Frontal cortex (tissue), 3 donors: ENCODE measurements at regions not wholly inside any gene's neighbourhood (a gene's known extent, or its start where the extent isn't known, plus 50 kb on each side); places are given as distances from the start of the nearest gene placed in this dataset.
"Not testable (repeated sequence)": the region's sequence is repeated elsewhere in the genome, so short reads cannot be mapped to it uniquely, and the experiment has no call there.

ENCODE experiments used
- DNase-seq, 2 donors: peaks; one replicate each; pipeline ENCODE4 v3.0.0; 2012; ENCODE audit warnings: low spot score in 2 of 2
- FAIRE-seq: peaks from 2 replicates; lab custom pipeline; 2012; peaks lifted over from hg19 to GRCh38; lab: Jason Lieb, UNC
- donor health status: control.
- donor health status: control.
- donor health status: control.

GRCh38 chr2:18282026-18282425, 278.4 kb downstream of the RDH14 start:
- no peak for DNase-seq
- FAIRE-seq, result no peak

- FAIRE-seq (no peak), DNase-seq (no peak)
These were observed 283.8 kb downstream of the RDH14 start for GRCh38 chr2:18276583-18277075.

- FAIRE-seq (no peak), DNase-seq (no peak)
These were observed 287.2 kb downstream of the RDH14 start for GRCh38 chr2:18273205-18273604.

DNA sequence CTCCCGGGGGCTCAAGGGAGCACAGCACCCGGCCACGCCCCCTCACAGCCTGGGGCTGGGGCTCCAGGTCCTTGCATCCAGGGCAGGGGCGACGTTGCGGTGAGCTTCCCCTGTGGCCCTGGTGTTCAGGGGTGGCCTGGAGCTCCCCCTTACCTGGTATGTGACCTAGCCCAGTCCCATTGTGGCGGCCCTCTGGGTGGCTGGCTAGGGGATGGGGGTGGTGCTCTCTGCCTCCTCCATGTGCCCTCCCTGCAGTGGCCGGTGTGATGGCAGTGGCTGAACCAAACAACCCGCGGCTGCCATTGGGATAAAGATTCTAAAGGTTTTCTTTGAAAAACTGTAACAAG, 288.3 kb downstream of the RDH14 start:
- FAIRE-seq (no peak), DNase-seq (no peak)

GRCh38 chr2:18271370-18272147, 288.9 kb downstream of the RDH14 start:
- no peak for FAIRE-seq
- no peak for DNase-seq

GRCh38 chr2:18268400-18268799, 292.1 kb downstream of the RDH14 start:
- no peak for FAIRE-seq
- no peak for DNase-seq

DNA sequence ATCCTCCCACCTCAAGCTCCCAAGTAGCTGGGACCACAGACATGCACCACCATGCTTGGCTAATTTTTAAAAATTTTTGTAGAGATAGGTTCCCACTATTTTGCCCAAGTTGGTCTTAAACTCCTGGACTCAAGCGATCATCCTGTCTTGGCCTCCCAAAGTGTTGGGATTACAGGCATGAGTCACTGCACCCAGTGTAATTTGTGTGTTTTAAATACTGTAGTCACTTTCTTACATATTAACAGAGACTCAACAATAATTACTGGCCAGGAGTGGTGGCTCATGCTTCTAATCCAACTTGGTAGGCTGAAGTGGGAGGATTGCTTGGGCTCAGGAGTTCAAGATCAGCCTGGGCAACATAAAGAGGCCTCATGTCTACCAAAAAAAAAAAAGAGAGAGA, 293.0 kb downstream of the RDH14 start:
- DNase-seq, result no peak
- FAIRE-seq, result no peak

DNA sequence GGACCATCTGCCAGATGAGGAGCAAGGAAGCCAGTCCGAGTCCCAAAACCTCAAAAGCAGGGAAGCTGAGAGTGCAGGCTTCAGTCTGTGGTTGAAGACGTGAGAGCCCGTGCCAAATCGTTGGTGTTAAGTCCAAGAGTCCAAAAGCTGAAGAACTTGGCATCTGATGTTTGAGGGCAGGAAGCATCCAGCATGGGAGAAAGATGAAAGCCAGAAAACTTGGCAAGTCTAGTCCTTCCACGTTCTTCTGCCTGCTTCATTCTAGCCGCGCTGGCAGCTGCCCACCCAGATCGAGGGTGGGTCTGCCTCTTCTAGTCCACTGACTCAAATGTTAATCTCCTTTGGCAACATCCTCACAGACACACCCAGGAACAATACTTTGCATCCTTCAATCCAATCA, 293.8 kb downstream of the RDH14 start:
- not testable (repeated sequence) for FAIRE-seq, DNase-seq

- FAIRE-seq (no peak), DNase-seq (no peak)
These were observed 294.6 kb downstream of the RDH14 start for GRCh38 chr2:18265614-18266586.

DNA sequence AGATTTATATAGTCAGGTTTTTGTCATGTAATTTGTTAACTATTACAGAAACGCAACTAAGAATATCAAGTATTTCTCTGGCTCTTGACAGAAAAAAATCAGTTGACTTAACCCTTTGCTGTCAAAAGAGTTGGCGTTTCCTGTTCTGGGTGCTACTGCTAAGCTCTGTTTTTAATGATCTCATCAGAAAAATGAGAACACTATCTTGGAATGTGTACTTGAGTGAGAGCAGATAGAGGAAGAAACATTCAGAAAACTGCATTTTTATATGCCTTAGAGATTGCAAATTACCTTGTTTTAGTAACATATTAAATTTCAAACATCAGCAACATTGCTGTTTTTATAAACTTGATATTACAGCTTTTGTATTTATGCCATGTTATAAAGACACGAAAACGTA, 297.9 kb downstream of the RDH14 start:
- FAIRE-seq (no peak), DNase-seq (no peak)

DNA sequence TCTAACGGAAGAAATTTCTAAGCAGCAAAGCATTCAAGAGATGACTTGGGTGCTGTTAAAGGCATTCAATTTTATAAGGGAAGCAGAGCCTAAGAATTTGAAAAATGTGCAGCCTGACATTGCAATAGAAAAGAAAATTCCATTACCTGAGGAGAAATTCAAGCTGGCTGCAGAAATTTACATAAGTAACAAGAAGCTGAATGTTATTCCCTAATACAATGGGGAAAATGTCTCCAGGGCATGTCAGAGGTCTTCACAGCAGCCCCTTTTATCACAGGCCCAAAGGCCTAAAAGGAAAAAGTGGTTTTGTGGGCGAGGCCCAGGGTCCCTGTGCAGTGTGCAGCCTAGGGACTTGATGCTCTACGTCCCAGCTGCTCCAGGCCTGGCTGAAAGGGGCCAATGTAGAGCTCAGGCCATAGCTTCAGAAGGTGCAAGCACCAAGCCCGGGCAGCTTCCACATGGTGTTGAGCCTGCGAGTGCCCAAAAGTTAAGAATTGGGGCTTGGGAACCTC, 306.7 kb downstream of the RDH14 start:
- DNase-seq (no peak), FAIRE-seq (no peak)

GRCh38 chr2:18251486-18251885, 309.0 kb downstream of the RDH14 start:
- DNase-seq, result no peak
- FAIRE-seq, result no peak

GRCh38 chr2:18247282-18248110, 313.0 kb downstream of the RDH14 start:
- no peak for FAIRE-seq
- no peak for DNase-seq

DNA sequence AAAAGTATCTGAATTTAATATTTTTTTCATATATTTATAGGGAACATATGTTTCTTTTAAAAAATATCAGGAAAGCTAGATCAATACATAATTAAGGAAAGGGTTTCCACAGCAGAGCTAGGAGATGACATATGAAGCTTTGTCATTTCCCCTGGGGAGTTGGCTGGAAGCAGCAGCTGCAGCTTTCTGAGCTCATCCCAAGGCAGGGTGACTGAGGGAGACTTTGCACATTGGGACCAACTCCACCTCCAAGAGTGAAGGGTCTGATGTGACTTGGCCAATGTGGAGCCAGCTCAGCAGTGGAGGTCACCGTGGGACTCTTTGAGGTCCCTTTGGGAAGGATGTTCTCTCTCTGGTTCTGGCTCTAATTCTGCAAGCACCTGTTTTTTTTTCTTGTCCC, 315.1 kb downstream of the RDH14 start:
- no peak for DNase-seq
- no peak for FAIRE-seq

DNA sequence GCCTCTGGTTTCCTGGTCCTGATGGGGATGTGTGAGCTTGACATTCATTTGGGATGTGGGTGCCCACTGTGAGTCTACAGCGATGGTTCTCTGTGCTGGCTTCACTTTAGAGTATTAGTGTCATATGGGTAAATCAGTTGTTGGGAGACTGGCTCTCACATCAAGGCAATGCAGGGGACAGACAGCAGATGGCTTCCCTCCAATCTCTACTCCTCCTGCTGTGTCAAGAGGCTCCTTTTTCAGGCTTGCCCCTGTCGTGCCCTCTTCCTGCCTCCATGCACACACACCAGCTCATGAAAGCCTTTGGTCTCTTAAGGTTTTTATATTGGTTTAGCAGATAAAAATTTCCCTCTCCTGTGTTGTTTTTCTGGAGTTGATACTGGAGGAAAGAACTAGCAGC, 315.6 kb downstream of the RDH14 start:
- no peak for DNase-seq
- FAIRE-seq, result no peak

GRCh38 chr2:18243816-18244215, 316.6 kb downstream of the RDH14 start:
- DNase-seq, result no peak

DNA sequence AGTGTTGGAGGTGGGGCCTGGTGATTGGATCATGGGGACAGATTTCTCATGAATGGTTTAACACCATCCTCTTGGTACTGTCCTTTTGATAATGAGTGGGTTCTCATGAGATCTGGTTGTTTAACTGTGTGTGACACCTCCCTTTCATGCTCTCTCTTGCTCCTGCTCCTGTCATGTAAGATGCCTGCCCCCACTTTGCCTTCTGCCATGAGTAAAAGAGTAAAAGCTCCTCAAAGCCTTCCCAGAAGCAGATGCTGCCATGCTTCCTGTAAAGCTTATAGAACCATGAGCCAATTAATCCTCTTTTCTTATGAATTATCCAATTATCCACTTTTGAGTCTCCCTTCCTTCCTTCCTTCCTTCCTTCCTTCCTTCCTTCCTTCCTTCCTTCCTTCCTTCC, 317.7 kb downstream of the RDH14 start:
- no peak for DNase-seq
- no peak for FAIRE-seq

More at GRCh38 chr2:18243816-18244215, 316.6 kb downstream of the RDH14 start:
- FAIRE-seq, result no peak

DNA sequence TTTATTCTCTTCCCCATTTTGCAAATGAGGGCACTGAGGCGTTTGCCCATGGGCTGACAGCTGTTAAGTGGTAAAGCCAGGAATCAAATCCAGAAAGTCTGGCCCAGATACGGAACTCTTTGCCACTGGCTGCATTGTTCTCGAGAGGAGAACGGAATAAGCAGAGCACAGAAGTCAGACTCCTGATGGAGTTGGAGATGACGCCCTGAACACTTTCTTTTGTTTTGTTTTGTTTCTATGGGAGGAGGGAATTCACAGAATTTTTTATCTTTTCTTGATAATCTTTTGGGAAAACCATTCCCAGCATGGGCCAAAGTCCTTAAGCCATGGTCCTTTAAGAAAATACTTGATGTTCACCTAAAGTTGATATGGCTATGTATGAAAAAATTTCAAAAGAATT, 322.2 kb downstream of the RDH14 start:
- DNase-seq (no peak), FAIRE-seq (no peak)

GRCh38 chr2:18237298-18237697, 323.2 kb downstream of the RDH14 start:
- FAIRE-seq (no peak), DNase-seq (no peak)
